Breast epithelium (tissue), 4 donors: ENCODE measurements at regions not wholly inside any gene's neighbourhood (a gene's known extent, or its start where the extent isn't known, plus 50 kb on each side); places are given as distances from the start of the nearest gene placed in this dataset.

Experiments used
- DNase-seq, 2 donors: peaks; one replicate each; pipeline ENCODE4 v3.0.0-alpha.2; 2019; ENCODE audit warnings: low spot score in 2 of 2
- H3K27ac ChIP-seq, 2 donors: fragments of 200-600 bp; sonication (generic) in 1 of 2; one replicate each; pipeline ENCODE4 v1.5.1; 2016 to 2019; ENCODE audit warnings: mild to moderate bottlenecking in 1 of 2
- H3K27me3 ChIP-seq, 2 donors: fragments of 200-600 bp; sonication (generic) in 1 of 2; one replicate each; pipeline versions ENCODE4 v1.5.1 to v1.6.0; 2017 to 2019; ENCODE audit warnings: control low read depth in 1 of 2, mild to moderate bottlenecking in 1 of 2
- H3K36me3 ChIP-seq: fragments of 200-600 bp; one replicate; pipeline ENCODE4 v1.5.1; 2019
- H3K4me1 ChIP-seq, 2 donors: fragments of 200-600 bp; sonication (generic); one replicate each; pipeline ENCODE4 v1.5.1; 2016 to 2019; ENCODE audit warnings: control low read depth in 1 of 2
- H3K4me3 ChIP-seq, 3 donors: fragments of 200-600 bp; sonication (generic); 1 replicate in 2 of 3; 2 replicates in 1 of 3; pipeline ENCODE4 v1.5.1; 2016 to 2019; ENCODE audit warnings: mild to moderate bottlenecking in 3 of 3, moderate library complexity in 2 of 3
- H3K9me3 ChIP-seq, 2 donors: fragments of 200-600 bp; sonication (generic) in 1 of 2; one replicate each; pipeline ENCODE4 v1.5.1; 2016 to 2019; ENCODE audit warnings: control low read depth in 1 of 2
- CTCF ChIP-seq, 3 donors: fragments of 450-650 bp; IDR thresholded peaks; one replicate each; pipeline ENCODE4 v1.5.1; 2016 to 2017; ENCODE audit warnings: antibody characterized with exemption in 3 of 3, mild to moderate bottlenecking in 3 of 3, moderate library complexity in 3 of 3
- POLR2A ChIP-seq: fragments of 450-650 bp; IDR thresholded peaks from one replicate; pipeline ENCODE4 v1.6.1; 2016; ENCODE audit warnings: antibody characterized with exemption, mild to moderate bottlenecking, moderate library complexity
- POLR2AphosphoS5 ChIP-seq, 3 donors: sonication (generic); formaldehyde crosslinking; IDR thresholded peaks; one replicate each; pipeline ENCODE4 v1.6.1; 2017; ENCODE audit warnings: antibody characterized with exemption in 3 of 3
- intact Hi-C: fragments of 100-400 bp; cut with DNase I; formaldehyde crosslinking; loops from one replicate; pipeline ENCODE4 v1.15.1; 2023; ENCODE audit warnings: low total_unique reads

GRCh38 chr14:51585055-51585454 is 66.7 kb upstream of the FRMD6 start:
- H3K27me3 ChIP-seq = no peaks in the 10 kb centered on the region
- intact Hi-C loops = no loop called here
- H3K4me1 ChIP-seq = no peaks in the 10 kb centered on the region
- H3K27ac ChIP-seq = no peak overlapping the region
- no peaks in the 10 kb centered on the region for H3K9me3 ChIP-seq
- no peak overlapping the region for H3K4me3 ChIP-seq
- TF ChIP-seq POLR2A (no peak), POLR2AphosphoS5 (IDR thresholded peaks at IDR 0.05) (no peak), CTCF (IDR thresholded peaks at IDR 0.05) (no peak)
- H3K36me3 ChIP-seq = no peaks in the 10 kb centered on the region
- DNase-seq = no peak

- H3K4me1 ChIP-seq = no peaks in the 10 kb centered on the region
- DNase-seq = no peak
- TF ChIP-seq POLR2AphosphoS5 (IDR thresholded peaks at IDR 0.05) = no peak
- H3K36me3 ChIP-seq = no peaks in the 10 kb centered on the region
- no peaks in the 10 kb centered on the region for H3K9me3 ChIP-seq
- intact Hi-C loops = no loop called here
- H3K27me3 ChIP-seq = no peaks in the 10 kb centered on the region
- H3K4me3 ChIP-seq = no peak overlapping the region
- no peak overlapping the region for H3K27ac ChIP-seq
Observed at GRCh38 chr14:51592836-51593235, 58.9 kb upstream of the FRMD6 start.

- no peaks in the 10 kb centered on the region for H3K36me3 ChIP-seq
- no peak for DNase-seq
- H3K4me1 ChIP-seq = no peaks in the 10 kb centered on the region
- TF ChIP-seq CTCF (IDR thresholded peaks at IDR 0.05) (no peak), POLR2A (no peak), POLR2AphosphoS5 (IDR thresholded peaks at IDR 0.05) (no peak)
- no peak overlapping the region for H3K27ac ChIP-seq
- H3K9me3 ChIP-seq = no peaks in the 10 kb centered on the region
- no peaks in the 10 kb centered on the region for H3K27me3 ChIP-seq
- intact Hi-C loops = no loop called here
- no peak overlapping the region for H3K4me3 ChIP-seq
Observed at GRCh38 chr14:51593397-51593796, 58.3 kb upstream of the FRMD6 start.

DNA sequence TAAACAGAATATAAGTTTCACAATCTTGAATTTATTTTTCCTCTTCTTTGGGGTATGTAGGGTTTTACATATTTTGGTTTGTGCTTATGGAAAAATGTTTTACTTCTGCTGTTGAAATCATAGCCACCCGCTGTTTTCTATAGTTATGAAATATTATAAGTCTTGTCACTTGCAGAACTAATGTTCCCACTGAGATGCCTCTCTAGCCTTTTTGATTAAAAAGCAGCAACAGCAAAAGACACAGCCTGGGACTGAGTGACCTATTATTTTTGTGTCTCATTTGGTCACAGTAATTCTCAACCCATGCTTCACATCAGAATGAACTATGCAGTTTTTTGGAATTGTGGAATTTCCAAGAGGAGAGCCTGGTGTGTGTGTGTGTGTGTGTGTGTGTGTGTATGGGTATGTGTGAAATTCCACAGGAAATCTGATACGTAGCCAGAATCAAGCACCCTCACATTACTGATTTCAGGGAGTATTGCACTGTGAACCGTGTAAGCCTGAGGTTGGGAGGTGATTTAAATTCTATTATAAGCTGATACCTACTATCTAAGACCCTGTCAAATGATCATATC is 55.7 kb upstream of the FRMD6 start:
- no peak for TF ChIP-seq POLR2AphosphoS5 (IDR thresholded peaks at IDR 0.05)
- TF ChIP-seq POLR2A = no peak
- no peak for TF ChIP-seq CTCF (IDR thresholded peaks at IDR 0.05)
- DNase-seq = no peak
- no peaks in the 10 kb centered on the region for H3K36me3 ChIP-seq
- intact Hi-C loops = no loop called here
- no peak overlapping the region for H3K4me3 ChIP-seq
- H3K4me1 ChIP-seq = no peaks in the 10 kb centered on the region
- no peak overlapping the region for H3K27ac ChIP-seq
- H3K27me3 ChIP-seq = no peaks in the 10 kb centered on the region
- no peaks in the 10 kb centered on the region for H3K9me3 ChIP-seq

GRCh38 chr14:51596488-51597117 is 55.1 kb upstream of the FRMD6 start:
- no peak for DNase-seq
- no peaks in the 10 kb centered on the region for H3K27me3 ChIP-seq
- no peak overlapping the region for H3K27ac ChIP-seq
- no peaks in the 10 kb centered on the region for H3K36me3 ChIP-seq
- no peaks in the 10 kb centered on the region for H3K9me3 ChIP-seq
- intact Hi-C loops = no loop called here
- TF ChIP-seq POLR2A (no peak), CTCF (IDR thresholded peaks at IDR 0.05) (no peak), POLR2AphosphoS5 (IDR thresholded peaks at IDR 0.05) (no peak)
- no peak overlapping the region for H3K4me3 ChIP-seq
- no peaks in the 10 kb centered on the region for H3K4me1 ChIP-seq
